ENCODE measurements at regions not wholly inside any gene's neighbourhood (a gene's known extent, or its start where the extent isn't known, plus 50 kb on each side); places are given as distances from the start of the nearest gene placed in this dataset.

DNA sequence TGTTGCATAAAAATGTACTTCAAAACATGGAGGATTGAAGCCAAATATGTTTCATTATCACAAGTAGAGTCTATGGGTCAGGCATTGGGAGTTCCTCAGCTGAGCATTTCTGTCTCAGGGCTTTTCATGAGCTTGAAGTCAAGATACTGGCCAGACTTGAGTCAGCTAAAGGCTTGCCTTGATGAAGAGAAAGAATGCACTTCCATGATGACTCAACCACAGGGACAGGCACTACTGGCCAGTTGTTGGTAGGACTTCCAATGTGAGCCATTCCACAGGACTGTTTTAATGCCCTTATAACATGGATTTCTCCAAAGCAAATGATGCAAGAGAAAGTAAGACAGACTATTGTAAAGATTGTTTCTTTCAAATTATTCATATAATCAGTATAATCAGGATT lies 895.6 kb downstream of the RAB28 start:
- intact Hi-C loops (cut with micrococcal nuclease; ENCODE audit: unreplicated experiment): no loop called here
- BruUV-seq (replicated peaks): no TSS peak
- TF ChIP-seq, protein P1, sequence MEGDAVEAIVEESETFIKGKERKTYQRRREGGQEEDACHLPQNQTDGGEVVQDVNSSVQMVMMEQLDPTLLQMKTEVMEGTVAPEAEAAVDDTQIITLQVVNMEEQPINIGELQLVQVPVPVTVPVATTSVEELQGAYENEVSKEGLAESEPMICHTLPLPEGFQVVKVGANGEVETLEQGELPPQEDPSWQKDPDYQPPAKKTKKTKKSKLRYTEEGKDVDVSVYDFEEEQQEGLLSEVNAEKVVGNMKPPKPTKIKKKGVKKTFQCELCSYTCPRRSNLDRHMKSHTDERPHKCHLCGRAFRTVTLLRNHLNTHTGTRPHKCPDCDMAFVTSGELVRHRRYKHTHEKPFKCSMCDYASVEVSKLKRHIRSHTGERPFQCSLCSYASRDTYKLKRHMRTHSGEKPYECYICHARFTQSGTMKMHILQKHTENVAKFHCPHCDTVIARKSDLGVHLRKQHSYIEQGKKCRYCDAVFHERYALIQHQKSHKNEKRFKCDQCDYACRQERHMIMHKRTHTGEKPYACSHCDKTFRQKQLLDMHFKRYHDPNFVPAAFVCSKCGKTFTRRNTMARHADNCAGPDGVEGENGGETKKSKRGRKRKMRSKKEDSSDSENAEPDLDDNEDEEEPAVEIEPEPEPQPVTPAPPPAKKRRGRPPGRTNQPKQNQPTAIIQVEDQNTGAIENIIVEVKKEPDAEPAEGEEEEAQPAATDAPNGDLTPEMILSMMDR (conservative IDR thresholded peaks at IDR 0.05; ENCODE audit: low read depth, low read length): no peak
- no peak for TF ChIP-seq EZH2 (IDR thresholded peaks at IDR 0.05; ENCODE audit: borderline replicate concordance, low read depth, low read length, poor library complexity, severe bottlenecking)
- Histone ChIP-seq H3K27ac (ENCODE audit: low read depth, low read length, poor library complexity, severe bottlenecking) (no peak overlapping the region), H3K27me3 (replicated peaks; ENCODE audit: insufficient read depth, low read depth, low read length, poor library complexity) (no peaks in the 10 kb centered on the region), H3K36me3 (ENCODE audit: insufficient read depth, low read length, poor library complexity, severe bottlenecking) (no peaks in the 10 kb centered on the region), H3K9me3 (ENCODE audit: low read depth, low read length, poor library complexity, severe bottlenecking) (no peaks in the 10 kb centered on the region), H3K4me3 (ENCODE audit: low read depth, low read length, poor library complexity, severe bottlenecking) (no peak overlapping the region), H3K4me1 (ENCODE audit: insufficient read depth, low read length, poor library complexity, severe bottlenecking) (no peaks in the 10 kb centered on the region)
- CTCF ChIA-PET: no interaction called here
- DNase-seq (ENCODE audit: low spot score): no peak
- POLR2A ChIA-PET (ENCODE audit: low non-redundant PET): no interaction called here

DNA sequence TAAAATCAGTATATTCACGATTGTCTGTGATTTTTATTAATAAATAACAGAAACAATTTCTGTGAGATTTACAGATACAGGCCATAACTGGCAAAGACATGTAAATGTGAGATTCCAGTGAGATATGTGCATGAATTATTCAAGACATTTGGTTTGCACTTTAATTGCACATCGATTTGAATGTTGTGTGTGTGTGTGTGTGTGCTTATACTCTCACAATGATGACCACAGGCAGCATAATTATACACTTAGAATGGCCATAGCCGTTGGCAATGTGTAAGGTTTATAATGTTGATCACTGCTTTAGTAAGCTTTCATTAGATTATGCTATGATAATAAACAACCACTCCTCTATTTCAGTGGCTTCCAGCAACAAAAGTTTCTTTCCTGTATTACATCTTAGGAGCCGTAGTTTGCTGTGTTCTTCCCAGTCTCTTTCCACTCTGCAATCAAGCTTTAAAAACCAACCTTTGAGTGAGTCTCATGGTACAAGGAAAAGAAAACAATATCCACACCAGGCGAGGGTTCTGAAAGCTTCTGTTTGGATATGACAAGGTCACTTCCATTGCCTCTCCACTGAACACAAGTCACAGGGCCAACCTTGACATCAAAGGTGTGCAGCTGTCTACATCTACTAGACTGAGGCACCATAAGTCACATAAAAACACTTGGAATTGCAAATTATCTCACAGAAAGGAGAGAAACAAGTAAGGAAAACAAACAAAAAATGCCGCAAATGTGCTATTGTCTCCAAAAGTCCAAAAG lies 897.7 kb downstream of the RAB28 start:
- ChIA-PET CTCF (no interaction called here), POLR2A (ENCODE audit: low non-redundant PET) (no interaction called here)
- no TSS peak for BruUV-seq (replicated peaks)
- intact Hi-C loops (cut with micrococcal nuclease; ENCODE audit: unreplicated experiment): no loop called here
- Histone ChIP-seq H3K4me3 (ENCODE audit: low read depth, low read length, poor library complexity, severe bottlenecking) (no peak overlapping the region), H3K27me3 (replicated peaks; ENCODE audit: insufficient read depth, low read depth, low read length, poor library complexity) (no peaks in the 10 kb centered on the region), H3K36me3 (ENCODE audit: insufficient read depth, low read length, poor library complexity, severe bottlenecking) (no peaks in the 10 kb centered on the region), H3K9me3 (ENCODE audit: low read depth, low read length, poor library complexity, severe bottlenecking) (no peaks in the 10 kb centered on the region), H3K4me1 (ENCODE audit: insufficient read depth, low read length, poor library complexity, severe bottlenecking) (no peaks in the 10 kb centered on the region), H3K27ac (ENCODE audit: low read depth, low read length, poor library complexity, severe bottlenecking) (no peak overlapping the region)
- no peak for TF ChIP-seq EZH2 (IDR thresholded peaks at IDR 0.05; ENCODE audit: borderline replicate concordance, low read depth, low read length, poor library complexity, severe bottlenecking)
- TF ChIP-seq, protein P1 (conservative IDR thresholded peaks at IDR 0.05; ENCODE audit: low read depth, low read length): no peak
- DNase-seq (ENCODE audit: low spot score): no peak

- ChIA-PET POLR2A (ENCODE audit: low non-redundant PET) (no interaction called here), CTCF (no interaction called here)
- DNase-seq (ENCODE audit: low spot score): no peak
- BruUV-seq (replicated peaks): no TSS peak
- no peaks in the 10 kb centered on the region for H3K4me1 ChIP-seq (ENCODE audit: insufficient read depth, low read length, poor library complexity, severe bottlenecking)
- TF ChIP-seq EZH2 (IDR thresholded peaks at IDR 0.05; ENCODE audit: borderline replicate concordance, low read depth, low read length, poor library complexity, severe bottlenecking): no peak
- TF ChIP-seq, protein P1 (conservative IDR thresholded peaks at IDR 0.05; ENCODE audit: low read depth, low read length): no peak
- intact Hi-C loops (cut with micrococcal nuclease; ENCODE audit: unreplicated experiment): no loop called here
- no peaks in the 10 kb centered on the region for H3K36me3 ChIP-seq (ENCODE audit: insufficient read depth, low read length, poor library complexity, severe bottlenecking)
- no peak overlapping the region for H3K4me3 ChIP-seq (ENCODE audit: low read depth, low read length, poor library complexity, severe bottlenecking)
- no peaks in the 10 kb centered on the region for H3K27me3 ChIP-seq (replicated peaks; ENCODE audit: insufficient read depth, low read depth, low read length, poor library complexity)
- no peaks in the 10 kb centered on the region for H3K9me3 ChIP-seq (ENCODE audit: low read depth, low read length, poor library complexity, severe bottlenecking)
- H3K27ac ChIP-seq (ENCODE audit: low read depth, low read length, poor library complexity, severe bottlenecking): no peak overlapping the region
Observed at GRCh38 chr4:12584116-12584875, 899.8 kb downstream of the RAB28 start.

All from A673 (cell line).